Neuronal stem cell (in vitro differentiated cells): ENCODE measurements at regions not wholly inside any gene's neighbourhood (a gene's known extent, or its start where the extent isn't known, plus 50 kb on each side); places are given as distances from the start of the nearest gene placed in this dataset.

ENCODE experiments used
- DNase-seq: peaks from one replicate; pipeline ENCODE4 v3.0.0-alpha.2; 2013; ENCODE audit warnings: low spot score
- H2AFZ ChIP-seq: one replicate; pipeline ENCODE4 v1.6.1; 2013; ENCODE audit warnings: mild to moderate bottlenecking, low read length, inconsistent platforms
- H2AK5ac ChIP-seq: 2 replicates; pipeline ENCODE4 v1.6.1; 2013; ENCODE audit warnings: low read depth, mild to moderate bottlenecking, inconsistent platforms, low read length, moderate library complexity, mixed read lengths
- H2BK120ac ChIP-seq: 2 replicates; pipeline ENCODE4 v1.6.1; 2013; ENCODE audit warnings: low read depth, mild to moderate bottlenecking, inconsistent platforms, low read length, moderate library complexity, mixed read lengths
- H2BK12ac ChIP-seq: one replicate; pipeline ENCODE4 v1.6.1; 2013; ENCODE audit warnings: low read length, inconsistent platforms
- H2BK15ac ChIP-seq: 2 replicates; pipeline ENCODE4 v1.6.1; 2013; ENCODE audit warnings: mild to moderate bottlenecking, low read length, inconsistent platforms, mixed read lengths
- H2BK5ac ChIP-seq: one replicate; pipeline ENCODE4 v1.6.1; 2013; ENCODE audit warnings: inconsistent platforms, mild to moderate bottlenecking, low read length, moderate library complexity
- H3K14ac ChIP-seq: one replicate; pipeline ENCODE4 v1.6.1; 2013; ENCODE audit warnings: low read length, inconsistent platforms
- H3K18ac ChIP-seq: 2 replicates; pipeline ENCODE4 v1.6.1; 2013; ENCODE audit warnings: low read length, inconsistent platforms
- H3K23ac ChIP-seq: 2 replicates; pipeline ENCODE4 v1.6.1; 2013; ENCODE audit warnings: low read depth, mild to moderate bottlenecking, mixed read lengths, low read length, inconsistent platforms; ENCODE audit not compliant: poor library complexity
- H3K27ac ChIP-seq: replicated peaks from 3 replicates; pipeline ENCODE4 v1.5.1; 2013; ENCODE audit warnings: low read length, inconsistent platforms
- H3K27me3 ChIP-seq, 3 experiments: 2 replicates each; pipeline ENCODE4 v1.6.1; 2013; ENCODE audit warnings: low read length in 3 of 3, mild to moderate bottlenecking in 2 of 3, inconsistent platforms in 1 of 3, low read depth in 1 of 3, mixed read lengths in 1 of 3, moderate library complexity in 1 of 3; ENCODE audit not compliant: control insufficient read depth in 3 of 3, insufficient read depth in 3 of 3
- H3K36me3 ChIP-seq, 2 donors: replicated peaks in 1 of 2; 2 replicates each; pipeline ENCODE4 v1.6.1; 2013; ENCODE audit warnings: low read length in 2 of 2; ENCODE audit not compliant: control insufficient read depth in 2 of 2, insufficient read depth in 2 of 2
- H3K4ac ChIP-seq: 2 replicates; pipeline ENCODE4 v1.6.1; 2013; ENCODE audit warnings: inconsistent platforms, mild to moderate bottlenecking, low read length, moderate library complexity
- H3K4me1 ChIP-seq, 2 donors: 1 replicate in 1 of 2; 2 replicates in 1 of 2; pipeline ENCODE4 v1.6.1; 2013; ENCODE audit warnings: low read length in 2 of 2, low read depth in 1 of 2; ENCODE audit not compliant: control insufficient read depth in 2 of 2, insufficient read depth in 1 of 2
- H3K4me2 ChIP-seq: one replicate; pipeline ENCODE4 v1.6.1; 2013; ENCODE audit warnings: mild to moderate bottlenecking, low read length, inconsistent platforms; ENCODE audit not compliant: insufficient read depth, poor library complexity, severe bottlenecking
- H3K4me3 ChIP-seq, 2 donors: 2 replicates each; pipeline ENCODE4 v1.5.1; 2013; ENCODE audit warnings: low read length in 2 of 2, mild to moderate bottlenecking in 2 of 2, inconsistent platforms in 1 of 2, moderate library complexity in 1 of 2
- H3K79me1 ChIP-seq: one replicate; pipeline ENCODE4 v1.6.1; 2013; ENCODE audit warnings: low read depth, mild to moderate bottlenecking, inconsistent platforms, low read length, moderate library complexity
- H3K9ac ChIP-seq: one replicate; pipeline ENCODE4 v1.6.1; 2013; ENCODE audit warnings: mild to moderate bottlenecking, low read depth, low read length, inconsistent platforms; ENCODE audit not compliant: poor library complexity
- H3K9me3 ChIP-seq, 2 donors: replicated peaks in 1 of 2; 2 replicates each; pipeline versions ENCODE3 to v1.6.1; 2013; ENCODE audit warnings: low read length in 2 of 2, mild to moderate bottlenecking in 2 of 2, inconsistent platforms in 1 of 2, low read depth in 1 of 2, mixed read lengths in 1 of 2, moderate library complexity in 1 of 2; ENCODE audit not compliant: control insufficient read depth in 2 of 2, insufficient read depth in 1 of 2
- H4K8ac ChIP-seq: one replicate; pipeline ENCODE4 v1.6.1; 2013; ENCODE audit warnings: low read depth, mild to moderate bottlenecking, inconsistent platforms, low read length, moderate library complexity
- H4K91ac ChIP-seq: one replicate; pipeline ENCODE4 v1.6.1; 2013; ENCODE audit warnings: low read length, low read depth, mild to moderate bottlenecking, inconsistent platforms; ENCODE audit not compliant: poor library complexity
- WGBS, 2 donors: extraction: QIAGEN DNeasy Blood & Tissue Kit; methylation state at CpG; one replicate each; pipeline ENCODE4 v1.1.7; 2013; ENCODE audit warnings: missing lambda C conversion rate in 2 of 2, mixed read lengths in 1 of 2; ENCODE audit not compliant: insufficient read length in 2 of 2, insufficient replicate concordance in 1 of 2; ENCODE audit errors: extremely low coverage in 2 of 2; 5-methylcytosine and 5-hydroxymethylcytosine counted together

- Histone ChIP-seq H3K14ac (no peak overlapping the region), H3K9me3 (no peaks in the 10 kb centered on the region), H3K9ac (no peak overlapping the region), H3K4ac (no peak overlapping the region), H4K91ac (no peak overlapping the region), H3K27ac (no peak overlapping the region), H3K4me1 (peaks cover 3 to 4% of the 10 kb centered on the region in 2 donors), H3K23ac (no peak overlapping the region), H3K36me3 (no peaks in the 10 kb centered on the region), H4K8ac (no peak overlapping the region), H3K4me2 (no peak overlapping the region), H3K4me3 (no peak overlapping the region), H3K27me3 (no peaks in the 10 kb centered on the region), H2AK5ac (no peak overlapping the region), H2BK15ac (no peak overlapping the region), H3K79me1 (no peaks in the 10 kb centered on the region), H3K18ac (no peak overlapping the region), H2BK12ac (no peak overlapping the region), H2AFZ (no peak overlapping the region), H2BK5ac (no peak overlapping the region), H2BK120ac (no peak overlapping the region)
- DNase-seq = no peak
- WGBS, 2 donors = no CpG with 5 or more reads among the region's 2 CpGs
Measured at GRCh38 chr10:131004276-131004675, 307.2 kb downstream of the TCERG1L start.

- Histone ChIP-seq H4K8ac (no peak overlapping the region), H3K4me3 (no peak overlapping the region), H3K9ac (no peak overlapping the region), H3K18ac (no peak overlapping the region), H3K4me2 (no peak overlapping the region), H2BK5ac (no peak overlapping the region), H2BK120ac (no peak overlapping the region), H3K4me1 (peaks cover 3 to 4% of the 10 kb centered on the region in 2 donors), H3K9me3 (no peaks in the 10 kb centered on the region), H2BK15ac (no peak overlapping the region), H2AFZ (no peak overlapping the region), H3K4ac (no peak overlapping the region), H3K36me3 (no peaks in the 10 kb centered on the region), H3K27ac (no peak overlapping the region), H2AK5ac (no peak overlapping the region), H3K14ac (no peak overlapping the region), H3K23ac (no peak overlapping the region), H2BK12ac (no peak overlapping the region), H3K27me3 (no peaks in the 10 kb centered on the region), H3K79me1 (no peaks in the 10 kb centered on the region), H4K91ac (no peak overlapping the region)
- no CpG with 5 or more reads among the region's 10 CpGs for WGBS, 2 donors
- DNase-seq = no peak
Measured at GRCh38 chr10:131006458-131007256, 304.9 kb downstream of the TCERG1L start.

- H3K14ac ChIP-seq = no peak overlapping the region
- H3K9me3 ChIP-seq = no peaks in the 10 kb centered on the region
- no peak overlapping the region for H2AK5ac ChIP-seq
- no peak overlapping the region for H2BK15ac ChIP-seq
- no peaks in the 10 kb centered on the region for H3K36me3 ChIP-seq
- H3K27me3 ChIP-seq = no peaks in the 10 kb centered on the region
- H3K4me2 ChIP-seq = no peak overlapping the region
- no peaks in the 10 kb centered on the region for H3K4me1 ChIP-seq
- no peak overlapping the region for H3K4ac ChIP-seq
- no peak overlapping the region for H3K27ac ChIP-seq
- no peak overlapping the region for H2BK12ac ChIP-seq
- DNase-seq = no peak
- no peak overlapping the region for H2BK120ac ChIP-seq
- no peak overlapping the region for H4K8ac ChIP-seq
- H3K79me1 ChIP-seq = no peaks in the 10 kb centered on the region
- H3K9ac ChIP-seq = no peak overlapping the region
- H3K23ac ChIP-seq = no peak overlapping the region
- no peak overlapping the region for H2BK5ac ChIP-seq
- H3K18ac ChIP-seq = no peak overlapping the region
- no peak overlapping the region for H2AFZ ChIP-seq
- no peak overlapping the region for H4K91ac ChIP-seq
- no peak overlapping the region for H3K4me3 ChIP-seq
- no CpG with 5 or more reads among the region's 5 CpGs for WGBS, 2 donors
Measured at GRCh38 chr10:131009791-131010190, 301.7 kb downstream of the TCERG1L start.

GRCh38 chr10:131010965-131011575 is 300.5 kb downstream of the TCERG1L start:
- Histone ChIP-seq H3K79me1 (no peaks in the 10 kb centered on the region), H4K91ac (no peak overlapping the region), H2AFZ (no peak overlapping the region), H3K36me3 (no peaks in the 10 kb centered on the region), H3K18ac (no peak overlapping the region), H3K23ac (no peak overlapping the region), H3K27me3 (no peaks in the 10 kb centered on the region), H2BK5ac (no peak overlapping the region), H2AK5ac (peak overlapping the region; percentile 12), H3K4ac (no peak overlapping the region), H3K9ac (no peak overlapping the region), H4K8ac (no peak overlapping the region), H3K9me3 (no peaks in the 10 kb centered on the region), H3K4me1 (no peaks in the 10 kb centered on the region), H2BK120ac (no peak overlapping the region), H2BK12ac (no peak overlapping the region), H3K27ac (no peak overlapping the region), H3K14ac (no peak overlapping the region), H3K4me3 (no peak overlapping the region), H3K4me2 (no peak overlapping the region), H2BK15ac (no peak overlapping the region)
- DNase-seq = no peak
- WGBS, 2 donors = no CpG with 5 or more reads among the region's 11 CpGs
